ENCODE measurements at regions not wholly inside any gene's neighbourhood (a gene's known extent, or its start where the extent isn't known, plus 50 kb on each side); places are given as distances from the start of the nearest gene placed in this dataset.

DNA sequence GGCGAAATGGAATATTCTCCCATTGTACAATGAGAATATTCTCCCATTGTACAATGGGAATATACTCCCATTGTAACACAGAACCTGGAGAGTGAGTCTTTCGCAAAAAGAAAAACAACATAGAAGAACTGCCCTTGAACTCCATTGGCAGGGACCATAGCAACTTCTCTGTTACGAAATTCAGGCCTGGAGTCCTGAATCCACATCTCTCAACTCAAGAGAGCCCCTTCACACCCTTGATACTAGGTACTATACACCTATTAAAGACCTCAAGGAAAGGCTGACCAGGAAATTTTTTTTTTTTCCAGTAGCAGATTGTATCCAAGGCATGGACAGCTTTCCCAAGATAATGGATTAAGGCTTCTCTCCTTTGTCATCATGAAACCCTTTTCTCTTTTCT lies 1687.0 kb downstream of the GRIK2 start:
- WGBS, result 87% methylated on average over 3 of the region's 3 CpGs
- no peak for TF ChIP-seq POLR2AphosphoS5 (IDR thresholded peaks at IDR 0.05)
- TF ChIP-seq, protein P1, sequence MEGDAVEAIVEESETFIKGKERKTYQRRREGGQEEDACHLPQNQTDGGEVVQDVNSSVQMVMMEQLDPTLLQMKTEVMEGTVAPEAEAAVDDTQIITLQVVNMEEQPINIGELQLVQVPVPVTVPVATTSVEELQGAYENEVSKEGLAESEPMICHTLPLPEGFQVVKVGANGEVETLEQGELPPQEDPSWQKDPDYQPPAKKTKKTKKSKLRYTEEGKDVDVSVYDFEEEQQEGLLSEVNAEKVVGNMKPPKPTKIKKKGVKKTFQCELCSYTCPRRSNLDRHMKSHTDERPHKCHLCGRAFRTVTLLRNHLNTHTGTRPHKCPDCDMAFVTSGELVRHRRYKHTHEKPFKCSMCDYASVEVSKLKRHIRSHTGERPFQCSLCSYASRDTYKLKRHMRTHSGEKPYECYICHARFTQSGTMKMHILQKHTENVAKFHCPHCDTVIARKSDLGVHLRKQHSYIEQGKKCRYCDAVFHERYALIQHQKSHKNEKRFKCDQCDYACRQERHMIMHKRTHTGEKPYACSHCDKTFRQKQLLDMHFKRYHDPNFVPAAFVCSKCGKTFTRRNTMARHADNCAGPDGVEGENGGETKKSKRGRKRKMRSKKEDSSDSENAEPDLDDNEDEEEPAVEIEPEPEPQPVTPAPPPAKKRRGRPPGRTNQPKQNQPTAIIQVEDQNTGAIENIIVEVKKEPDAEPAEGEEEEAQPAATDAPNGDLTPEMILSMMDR (IDR thresholded peaks at IDR 0.05), result no peak
- no peak for TF ChIP-seq EP300 (IDR thresholded peaks at IDR 0.05)
- TF ChIP-seq POLR2A (IDR thresholded peaks at IDR 0.05), result no peak
- H3K27ac ChIP-seq, result no peak overlapping the region
- H3K27me3 ChIP-seq, result no peaks in the 10 kb centered on the region
- peaks cover 4% of the 10 kb centered on the region for H3K9me3 ChIP-seq
- H3K36me3 ChIP-seq, result no peaks in the 10 kb centered on the region
- H3K4me3 ChIP-seq, result no peak overlapping the region
- no peaks in the 10 kb centered on the region for H3K4me1 ChIP-seq
- DNase-seq (ENCODE audit: low spot score in 2 of 2), result no peak

DNA sequence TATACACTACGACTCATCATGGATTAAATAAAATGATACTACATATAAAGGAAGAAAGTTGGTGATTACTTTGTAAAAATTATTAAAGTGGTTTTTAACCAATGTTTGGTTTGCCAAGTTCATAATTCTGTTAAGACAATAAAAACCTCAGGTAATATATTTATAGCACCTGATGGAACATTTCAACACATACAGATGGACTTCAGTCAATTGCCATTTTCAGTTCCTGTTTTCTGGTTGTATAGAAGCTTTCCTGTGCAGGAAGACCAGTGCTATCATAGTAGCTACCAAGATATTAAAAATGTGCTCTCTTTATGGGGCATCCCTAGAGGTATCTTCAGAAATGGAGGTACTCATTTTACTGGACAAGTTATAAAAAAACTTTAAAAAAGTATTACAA lies 1686.4 kb downstream of the GRIK2 start:
- H3K27ac ChIP-seq, result no peak overlapping the region
- WGBS, result 95% methylated on average over 1 of the region's 1 CpG
- H3K4me3 ChIP-seq, result no peak overlapping the region
- no peaks in the 10 kb centered on the region for H3K27me3 ChIP-seq
- H3K4me1 ChIP-seq, result no peaks in the 10 kb centered on the region
- no peak for DNase-seq (ENCODE audit: low spot score in 2 of 2)
- peaks cover 4% of the 10 kb centered on the region for H3K9me3 ChIP-seq
- H3K36me3 ChIP-seq, result no peaks in the 10 kb centered on the region
- TF ChIP-seq EP300 (IDR thresholded peaks at IDR 0.05), result no peak
- no peak for TF ChIP-seq POLR2AphosphoS5 (IDR thresholded peaks at IDR 0.05)
- TF ChIP-seq, protein P1 (IDR thresholded peaks at IDR 0.05), result no peak
- TF ChIP-seq POLR2A (IDR thresholded peaks at IDR 0.05), result no peak

DNA sequence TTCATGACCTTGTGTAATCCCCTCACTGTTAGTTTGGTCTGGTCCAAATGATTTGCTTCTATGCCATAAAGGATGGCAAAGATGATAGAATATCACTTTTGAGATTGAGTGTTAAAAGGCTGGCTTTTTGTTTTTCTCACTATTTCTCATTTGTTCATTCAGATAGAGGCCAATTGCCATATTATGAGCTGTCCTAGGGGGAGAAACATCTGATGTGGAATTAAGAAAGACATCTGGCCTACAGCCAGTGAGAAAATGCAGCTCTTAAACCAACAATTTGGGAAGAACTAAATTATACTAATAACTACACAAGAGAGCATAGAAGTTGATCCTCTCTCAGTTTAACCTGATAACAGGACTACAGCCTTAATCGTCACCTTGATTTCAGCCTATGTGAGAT lies 1668.6 kb downstream of the GRIK2 start:
- H3K36me3 ChIP-seq, result no peaks in the 10 kb centered on the region
- peaks cover 8% of the 10 kb centered on the region for H3K9me3 ChIP-seq
- H3K27me3 ChIP-seq, result no peaks in the 10 kb centered on the region
- TF ChIP-seq, protein P1 (IDR thresholded peaks at IDR 0.05), result no peak
- no peak for TF ChIP-seq POLR2A (IDR thresholded peaks at IDR 0.05)
- TF ChIP-seq EP300 (IDR thresholded peaks at IDR 0.05), result no peak
- no peak for TF ChIP-seq POLR2AphosphoS5 (IDR thresholded peaks at IDR 0.05)
- no peaks in the 10 kb centered on the region for H3K4me1 ChIP-seq
- H3K4me3 ChIP-seq, result no peak overlapping the region
- 95% methylated on average over 1 of the region's 1 CpG for WGBS
- H3K27ac ChIP-seq, result no peak overlapping the region
- DNase-seq (ENCODE audit: low spot score in 2 of 2), result no peak

DNA sequence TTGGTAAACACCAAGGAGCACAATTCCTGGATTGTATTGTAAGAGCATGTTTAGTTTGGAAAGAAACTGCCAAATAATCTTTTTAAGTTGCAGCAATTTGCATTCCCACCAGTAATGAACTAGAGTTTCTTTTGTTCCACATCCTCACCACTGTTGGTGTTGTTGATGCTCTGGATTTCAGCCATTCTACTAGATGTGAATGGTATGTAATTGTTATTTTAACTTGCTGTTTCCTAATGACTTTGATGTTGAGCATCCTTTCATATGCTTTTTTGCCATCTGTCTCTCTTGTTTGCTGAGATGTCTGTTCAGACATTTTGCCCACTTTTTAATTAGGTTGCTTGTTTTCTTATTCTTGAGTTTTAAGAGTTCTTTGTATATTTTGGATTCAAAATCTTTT lies 1654.1 kb downstream of the GRIK2 start:
- no peaks in the 10 kb centered on the region for H3K27me3 ChIP-seq
- TF ChIP-seq POLR2AphosphoS5 (IDR thresholded peaks at IDR 0.05), result no peak
- TF ChIP-seq EP300 (IDR thresholded peaks at IDR 0.05), result no peak
- no peak for TF ChIP-seq POLR2A (IDR thresholded peaks at IDR 0.05)
- TF ChIP-seq, protein P1 (IDR thresholded peaks at IDR 0.05), result no peak
- no peak overlapping the region for H3K27ac ChIP-seq
- no peaks in the 10 kb centered on the region for H3K36me3 ChIP-seq
- DNase-seq (ENCODE audit: low spot score in 2 of 2), result no peak
- H3K4me1 ChIP-seq, result no peaks in the 10 kb centered on the region
- no peaks in the 10 kb centered on the region for H3K9me3 ChIP-seq
- H3K4me3 ChIP-seq, result no peak overlapping the region

DNA sequence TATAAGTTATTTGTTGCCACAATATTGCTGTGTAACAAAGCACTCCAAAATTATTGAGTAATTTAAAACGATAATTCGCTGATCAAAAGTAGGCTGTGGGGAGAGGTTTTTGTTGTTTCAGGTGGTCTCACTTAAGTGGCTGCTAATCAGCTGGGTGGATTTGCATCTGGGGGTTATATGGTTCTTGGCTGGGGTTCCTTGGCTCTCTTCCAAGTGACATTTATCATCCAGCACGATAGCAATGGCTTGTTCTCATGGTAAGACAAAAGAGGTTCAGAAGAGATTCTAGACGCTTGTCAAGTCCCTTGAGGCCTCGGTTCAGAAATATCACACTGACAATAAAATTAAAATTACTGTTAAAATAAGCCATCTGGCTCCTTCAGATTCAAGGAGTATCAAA lies 1648.8 kb downstream of the GRIK2 start:
- H3K36me3 ChIP-seq, result no peaks in the 10 kb centered on the region
- no peak overlapping the region for H3K27ac ChIP-seq
- DNase-seq (ENCODE audit: low spot score in 2 of 2), result no peak
- 51% methylated on average over 5 of the region's 5 CpGs for WGBS
- H3K4me1 ChIP-seq, result no peaks in the 10 kb centered on the region
- H3K9me3 ChIP-seq, result peaks cover 6% of the 10 kb centered on the region
- TF ChIP-seq POLR2A (IDR thresholded peaks at IDR 0.05) (no peak), EP300 (IDR thresholded peaks at IDR 0.05) (no peak), POLR2AphosphoS5 (IDR thresholded peaks at IDR 0.05) (no peak)
- TF ChIP-seq, protein P1 (IDR thresholded peaks at IDR 0.05), result no peak
- no peaks in the 10 kb centered on the region for H3K27me3 ChIP-seq
- H3K4me3 ChIP-seq, result no peak overlapping the region
